ENCODE measurements at regions not wholly inside any gene's neighbourhood (a gene's known extent, or its start where the extent isn't known, plus 50 kb on each side); places are given as distances from the start of the nearest gene placed in this dataset.

- ChIA-PET POLR2A (ENCODE audit: low non-redundant PET) (no interaction called here), CTCF (no interaction called here)
- intact Hi-C loops (cut with micrococcal nuclease; ENCODE audit: unreplicated experiment), result no loop called here
Measured at GRCh38 chr1:199700551-199700950, 327.0 kb upstream of the NR5A2 start.

DNA sequence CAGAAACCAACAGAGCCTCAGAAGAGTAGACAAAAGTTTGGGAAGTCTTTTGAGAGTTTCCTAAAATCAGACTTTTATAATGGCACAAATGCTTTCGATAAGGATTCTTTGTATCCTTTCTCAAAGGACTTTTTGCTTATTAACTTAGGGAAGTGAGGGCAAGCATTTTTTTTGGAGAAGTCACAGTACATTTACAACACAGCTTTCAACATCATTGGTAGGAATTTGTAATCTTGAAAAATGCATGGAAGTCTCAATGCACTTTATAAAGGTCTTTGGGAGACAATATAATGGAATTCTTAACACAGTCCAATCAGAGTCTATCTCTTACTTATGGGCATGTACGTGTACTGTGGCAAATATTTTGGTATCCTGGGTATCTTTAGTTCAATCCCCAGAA is 325.8 kb upstream of the NR5A2 start:
- H3K27ac ChIP-seq (ENCODE audit: low read depth, low read length, poor library complexity, severe bottlenecking), result no peak overlapping the region
- no peaks in the 10 kb centered on the region for H3K36me3 ChIP-seq (ENCODE audit: insufficient read depth, low read length, poor library complexity, severe bottlenecking)
- no peaks in the 10 kb centered on the region for H3K9me3 ChIP-seq (ENCODE audit: low read depth, low read length, poor library complexity, severe bottlenecking)
- peaks cover 80% of the 10 kb centered on the region for H3K27me3 ChIP-seq (replicated peaks; ENCODE audit: insufficient read depth, low read depth, low read length, poor library complexity)
- no TSS peak for BruUV-seq (replicated peaks)
- H3K4me3 ChIP-seq (ENCODE audit: low read depth, low read length, poor library complexity, severe bottlenecking), result no peak overlapping the region
- H3K4me1 ChIP-seq (ENCODE audit: insufficient read depth, low read length, poor library complexity, severe bottlenecking), result no peaks in the 10 kb centered on the region
- TF ChIP-seq CTCF (conservative IDR thresholded peaks at IDR 0.05; ENCODE audit: low read depth, low read length), result no peak
- no peak for TF ChIP-seq EZH2 (IDR thresholded peaks at IDR 0.05; ENCODE audit: borderline replicate concordance, low read depth, low read length, poor library complexity, severe bottlenecking)
- CTCF ChIA-PET, result no interaction called here
- DNase-seq (ENCODE audit: low spot score), result no peak
- intact Hi-C loops (cut with micrococcal nuclease; ENCODE audit: unreplicated experiment), result no loop called here
- POLR2A ChIA-PET (ENCODE audit: low non-redundant PET), result no interaction called here

More at GRCh38 chr1:199700551-199700950, 327.0 kb upstream of the NR5A2 start:
- DNase-seq (ENCODE audit: low spot score), result no peak
- peaks cover 88% of the 10 kb centered on the region for H3K27me3 ChIP-seq (replicated peaks; ENCODE audit: insufficient read depth, low read depth, low read length, poor library complexity)
- no TSS peak for BruUV-seq (replicated peaks)
- no peak overlapping the region for H3K27ac ChIP-seq (ENCODE audit: low read depth, low read length, poor library complexity, severe bottlenecking)
- no peaks in the 10 kb centered on the region for H3K4me1 ChIP-seq (ENCODE audit: insufficient read depth, low read length, poor library complexity, severe bottlenecking)
- no peaks in the 10 kb centered on the region for H3K9me3 ChIP-seq (ENCODE audit: low read depth, low read length, poor library complexity, severe bottlenecking)
- no peaks in the 10 kb centered on the region for H3K36me3 ChIP-seq (ENCODE audit: insufficient read depth, low read length, poor library complexity, severe bottlenecking)
- no peak overlapping the region for H3K4me3 ChIP-seq (ENCODE audit: low read depth, low read length, poor library complexity, severe bottlenecking)
- TF ChIP-seq CTCF (conservative IDR thresholded peaks at IDR 0.05; ENCODE audit: low read depth, low read length) (no peak), EZH2 (IDR thresholded peaks at IDR 0.05; ENCODE audit: borderline replicate concordance, low read depth, low read length, poor library complexity, severe bottlenecking) (no peak)

GRCh38 chr1:199704231-199704630 is 323.3 kb upstream of the NR5A2 start:
- H3K9me3 ChIP-seq (ENCODE audit: low read depth, low read length, poor library complexity, severe bottlenecking), result no peaks in the 10 kb centered on the region
- H3K4me3 ChIP-seq (ENCODE audit: low read depth, low read length, poor library complexity, severe bottlenecking), result no peak overlapping the region
- no TSS peak for BruUV-seq (replicated peaks)
- ChIA-PET CTCF (no interaction called here), POLR2A (ENCODE audit: low non-redundant PET) (no interaction called here)
- no peaks in the 10 kb centered on the region for H3K36me3 ChIP-seq (ENCODE audit: insufficient read depth, low read length, poor library complexity, severe bottlenecking)
- DNase-seq (ENCODE audit: low spot score), result no peak
- no peaks in the 10 kb centered on the region for H3K4me1 ChIP-seq (ENCODE audit: insufficient read depth, low read length, poor library complexity, severe bottlenecking)
- H3K27ac ChIP-seq (ENCODE audit: low read depth, low read length, poor library complexity, severe bottlenecking), result no peak overlapping the region
- H3K27me3 ChIP-seq (replicated peaks; ENCODE audit: insufficient read depth, low read depth, low read length, poor library complexity), result peaks cover 72% of the 10 kb centered on the region
- TF ChIP-seq EZH2 (IDR thresholded peaks at IDR 0.05; ENCODE audit: borderline replicate concordance, low read depth, low read length, poor library complexity, severe bottlenecking) (no peak), CTCF (conservative IDR thresholded peaks at IDR 0.05; ENCODE audit: low read depth, low read length) (no peak)
- intact Hi-C loops (cut with micrococcal nuclease; ENCODE audit: unreplicated experiment), result no loop called here

Measured in A673 (cell line).